Mesothelial cell of epicardium (in vitro differentiated cells): ENCODE measurements at regions not wholly inside any gene's neighbourhood (a gene's known extent, or its start where the extent isn't known, plus 50 kb on each side); places are given as distances from the start of the nearest gene placed in this dataset.
A peak's percentile ranks its signal among the peaks of the same experiment; 100 is the strongest.

Experiments used
- DNase-seq, 2 experiments: peaks; one replicate each; pipeline ENCODE4 v3.0.0; 2021; ENCODE audit warnings: low spot score in 2 of 2; ENCODE audit not compliant: unreplicated experiment in 2 of 2
- H3K27ac Mint-ChIP-seq: 2 replicates; pipeline ENCODE4 v1.8.0; 2021; ENCODE audit warnings: mixed read lengths
- H3K27me3 Mint-ChIP-seq: 2 replicates; pipeline ENCODE4 v1.8.0; 2021; ENCODE audit warnings: low read depth, mixed read lengths
- H3K36me3 Mint-ChIP-seq: 2 replicates; pipeline ENCODE4 v1.8.0; 2021; ENCODE audit warnings: mixed read lengths
- H3K4me1 Mint-ChIP-seq: 2 replicates; pipeline ENCODE4 v1.8.0; 2021; ENCODE audit warnings: mixed read lengths
- H3K4me3 Mint-ChIP-seq: 2 replicates; pipeline ENCODE4 v1.8.0; 2021; ENCODE audit warnings: mild to moderate bottlenecking, moderate library complexity, mixed read lengths
- H3K9me3 Mint-ChIP-seq: 2 replicates; pipeline ENCODE4 v1.8.0; 2021; ENCODE audit warnings: mixed read lengths
- CTCF ChIP-seq: fragments of 200-600 bp; sonication (generic); IDR thresholded peaks from one replicate; pipeline ENCODE4 v1.5.0; 2021; ENCODE audit warnings: antibody characterized with exemption; ENCODE audit not compliant: unreplicated experiment

- H3K36me3 Mint-ChIP-seq, result no peaks in the 10 kb centered on the region
- H3K27ac Mint-ChIP-seq, result no peak overlapping the region
- no peak for DNase-seq
- H3K4me3 Mint-ChIP-seq, result no peak overlapping the region
- peaks cover 38% of the 10 kb centered on the region for H3K27me3 Mint-ChIP-seq
- no peaks in the 10 kb centered on the region for H3K4me1 Mint-ChIP-seq
- peaks cover 5% of the 10 kb centered on the region for H3K9me3 Mint-ChIP-seq
- no peak for TF ChIP-seq CTCF
Observed at GRCh38 chr13:112143753-112144615, 77.0 kb downstream of the SOX1 start.

- peaks cover 6% of the 10 kb centered on the region for H3K9me3 Mint-ChIP-seq
- no peaks in the 10 kb centered on the region for H3K4me1 Mint-ChIP-seq
- peaks cover 31% of the 10 kb centered on the region for H3K27me3 Mint-ChIP-seq
- no peak overlapping the region for H3K4me3 Mint-ChIP-seq
- no peak for DNase-seq
- no peak for TF ChIP-seq CTCF
- H3K36me3 Mint-ChIP-seq, result no peaks in the 10 kb centered on the region
- H3K27ac Mint-ChIP-seq, result no peak overlapping the region
Observed at GRCh38 chr13:112144616-112145550, 77.9 kb downstream of the SOX1 start.

GRCh38 chr13:112145551-112146360, 78.8 kb downstream of the SOX1 start:
- Mint-ChIP-seq H3K36me3 (no peaks in the 10 kb centered on the region), H3K4me3 (no peak overlapping the region), H3K27ac (no peak overlapping the region), H3K4me1 (no peaks in the 10 kb centered on the region), H3K27me3 (peaks cover 25% of the 10 kb centered on the region), H3K9me3 (peaks cover 6% of the 10 kb centered on the region)
- peak in 1 of 2 experiments; percentile 22 for DNase-seq
- no peak for TF ChIP-seq CTCF

- no peak for DNase-seq
- no peak overlapping the region for H3K27ac Mint-ChIP-seq
- no peak for TF ChIP-seq CTCF
- H3K4me3 Mint-ChIP-seq, result no peak overlapping the region
- H3K4me1 Mint-ChIP-seq, result no peaks in the 10 kb centered on the region
- no peaks in the 10 kb centered on the region for H3K36me3 Mint-ChIP-seq
- peaks cover 20% of the 10 kb centered on the region for H3K27me3 Mint-ChIP-seq
- H3K9me3 Mint-ChIP-seq, result peaks cover 6% of the 10 kb centered on the region
Observed at GRCh38 chr13:112150352-112150751, 83.4 kb downstream of the SOX1 start.

GRCh38 chr13:112152846-112153245, 85.9 kb downstream of the SOX1 start:
- no peaks in the 10 kb centered on the region for H3K4me1 Mint-ChIP-seq
- DNase-seq, result no peak
- H3K36me3 Mint-ChIP-seq, result no peaks in the 10 kb centered on the region
- TF ChIP-seq CTCF, result no peak
- peaks cover 29% of the 10 kb centered on the region for H3K27me3 Mint-ChIP-seq
- no peak overlapping the region for H3K4me3 Mint-ChIP-seq
- H3K9me3 Mint-ChIP-seq, result peaks cover 19% of the 10 kb centered on the region
- H3K27ac Mint-ChIP-seq, result no peak overlapping the region
